Ovary (tissue), 3 donors: ENCODE measurements at regions not wholly inside any gene's neighbourhood (a gene's known extent, or its start where the extent isn't known, plus 50 kb on each side); places are given as distances from the start of the nearest gene placed in this dataset.

Experiments
- EP300 ChIP-seq: sonication (generic); formaldehyde crosslinking; IDR thresholded peaks from one replicate; pipeline ENCODE4 v1.6.1; 2017; ENCODE audit warnings: antibody characterized with exemption
- POLR2A ChIP-seq: fragments of 450-650 bp; IDR thresholded peaks from one replicate; pipeline ENCODE4 v1.6.1; 2017; ENCODE audit warnings: antibody characterized with exemption, mild to moderate bottlenecking, moderate library complexity
- TF ChIP-seq, protein P1 (sequence below), 3 donors: fragments of 450-650 bp in 2 of 3; fragments of 200-600 bp in 1 of 3; IDR thresholded peaks; one replicate each; pipeline versions ENCODE4 v1.5.1 to v1.8.0; 2016 to 2022; ENCODE audit warnings: antibody characterized with exemption in 3 of 3, mild to moderate bottlenecking in 1 of 3
- donor health status: DM: no; HTN: no; CAD: no.

DNA sequence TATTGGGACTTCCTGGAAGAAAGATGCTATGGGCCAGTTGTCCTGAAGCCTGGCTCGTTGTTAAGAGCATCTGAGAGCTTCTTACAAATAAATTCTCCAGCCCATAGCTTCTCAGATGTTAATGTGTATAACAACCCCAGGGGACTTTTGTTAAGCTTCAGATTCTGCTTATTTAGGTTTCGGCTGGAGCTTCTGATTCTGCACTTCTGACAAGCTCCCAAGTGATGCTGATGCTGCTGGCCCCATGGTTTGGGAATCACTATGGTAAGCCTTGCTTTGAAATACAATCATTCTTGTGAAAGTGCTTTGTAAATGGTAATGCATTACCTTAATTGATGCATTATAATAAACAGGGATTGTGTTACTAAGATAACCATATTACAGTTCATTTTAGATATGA is 281.8 kb upstream of the PLD5 start:
- TF ChIP-seq POLR2A (no peak), EP300 (no peak)
- TF ChIP-seq, protein P1, sequence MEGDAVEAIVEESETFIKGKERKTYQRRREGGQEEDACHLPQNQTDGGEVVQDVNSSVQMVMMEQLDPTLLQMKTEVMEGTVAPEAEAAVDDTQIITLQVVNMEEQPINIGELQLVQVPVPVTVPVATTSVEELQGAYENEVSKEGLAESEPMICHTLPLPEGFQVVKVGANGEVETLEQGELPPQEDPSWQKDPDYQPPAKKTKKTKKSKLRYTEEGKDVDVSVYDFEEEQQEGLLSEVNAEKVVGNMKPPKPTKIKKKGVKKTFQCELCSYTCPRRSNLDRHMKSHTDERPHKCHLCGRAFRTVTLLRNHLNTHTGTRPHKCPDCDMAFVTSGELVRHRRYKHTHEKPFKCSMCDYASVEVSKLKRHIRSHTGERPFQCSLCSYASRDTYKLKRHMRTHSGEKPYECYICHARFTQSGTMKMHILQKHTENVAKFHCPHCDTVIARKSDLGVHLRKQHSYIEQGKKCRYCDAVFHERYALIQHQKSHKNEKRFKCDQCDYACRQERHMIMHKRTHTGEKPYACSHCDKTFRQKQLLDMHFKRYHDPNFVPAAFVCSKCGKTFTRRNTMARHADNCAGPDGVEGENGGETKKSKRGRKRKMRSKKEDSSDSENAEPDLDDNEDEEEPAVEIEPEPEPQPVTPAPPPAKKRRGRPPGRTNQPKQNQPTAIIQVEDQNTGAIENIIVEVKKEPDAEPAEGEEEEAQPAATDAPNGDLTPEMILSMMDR (IDR thresholded peaks at IDR 0.05), result no peak
